Mammary epithelial cell (primary cell): ENCODE measurements at regions not wholly inside any gene's neighbourhood (a gene's known extent, or its start where the extent isn't known, plus 50 kb on each side); places are given as distances from the start of the nearest gene placed in this dataset.

ENCODE experiments used
- CTCF ChIP-seq, 2 donors: IDR thresholded peaks in 1 of 2; conservative IDR thresholded peaks in 1 of 2; 2 replicates each; pipeline ENCODE4 v1.5.1; 2011 to 2012; ENCODE audit warnings: inconsistent platforms in 2 of 2, low read length in 2 of 2, mild to moderate bottlenecking in 2 of 2, control low read depth in 1 of 2, low read depth in 1 of 2; ENCODE audit not compliant: insufficient read depth in 1 of 2; ENCODE audit errors: extremely low read depth in 1 of 2
- EZH2 ChIP-seq: IDR thresholded peaks from 2 replicates; pipeline ENCODE4 v1.6.1; 2012; ENCODE audit warnings: low read length, inconsistent platforms, borderline replicate concordance

- TF ChIP-seq EZH2 = no peak
- TF ChIP-seq CTCF (conservative IDR thresholded peaks at IDR 0.05 in 1 of 2, IDR thresholded peaks at IDR 0.05 in 1 of 2; ENCODE audit: extremely low read depth in 1 of 2, insufficient read depth in 1 of 2, low read depth in 1 of 2, low read length in 2 of 2) = no peak
Observed at GRCh38 chr17:33529816-33530215, 236.7 kb upstream of the ASIC2 start.
